NCI-H128 (cell line): ENCODE measurements at regions not wholly inside any gene's neighbourhood (a gene's known extent, or its start where the extent isn't known, plus 50 kb on each side); places are given as distances from the start of the nearest gene placed in this dataset.
"Not testable (repeated sequence)": the region's sequence is repeated elsewhere in the genome, so short reads cannot be mapped to it uniquely, and the experiment has no call there.

Experiments
- DNase-seq: peaks from one replicate; lab custom pipeline; 2025; ENCODE audit not compliant: unreplicated experiment; lab: John Stamatoyannopoulos, UW

- no peak for DNase-seq
Measured at GRCh38 chr4:86522349-86522748, 71.8 kb upstream of the PTPN13 start.

GRCh38 chr4:86523333-86523732 lies 70.8 kb upstream of the PTPN13 start:
- DNase-seq: no peak

- not testable (repeated sequence) for DNase-seq
Measured at GRCh38 chr4:86527713-86528112, 66.4 kb upstream of the PTPN13 start.

- no peak for DNase-seq
Measured at GRCh38 chr4:86529436-86529835, 64.7 kb upstream of the PTPN13 start.

- no peak for DNase-seq
Measured at GRCh38 chr4:86530183-86530582, 63.9 kb upstream of the PTPN13 start.

- DNase-seq: no peak
Measured at GRCh38 chr4:86531440-86531839, 62.7 kb upstream of the PTPN13 start.

- no peak for DNase-seq
Measured at GRCh38 chr4:86532851-86533250, 61.3 kb upstream of the PTPN13 start.

GRCh38 chr4:86536151-86536550 lies 58.0 kb upstream of the PTPN13 start:
- no peak for DNase-seq

- no peak for DNase-seq
Measured at GRCh38 chr4:86542319-86543027, 51.6 kb upstream of the PTPN13 start.

- DNase-seq: no peak
Measured at GRCh38 chr4:86543080-86543479, 51.0 kb upstream of the PTPN13 start.

- no peak for DNase-seq
Measured at GRCh38 chr4:86543560-86544309, 50.4 kb upstream of the PTPN13 start.

GRCh38 chr4:86544310-86544966 lies 49.7 kb upstream of the PTPN13 start:
- DNase-seq: no peak
